Keratinocyte (primary cell): ENCODE measurements at regions not wholly inside any gene's neighbourhood (a gene's known extent, or its start where the extent isn't known, plus 50 kb on each side); places are given as distances from the start of the nearest gene placed in this dataset.

Experiments
- DNase-seq: peaks from one replicate; pipeline ENCODE4 v3.0.0-alpha.2; 2011; ENCODE audit warnings: low read depth, missing footprints, low spot score
- FAIRE-seq: peaks from 2 replicates; lab custom pipeline; 2011; peaks lifted over from hg19 to GRCh38; lab: Jason Lieb, UNC
- H2AFZ ChIP-seq: 2 replicates; pipeline ENCODE4 v1.6.0; 2012; ENCODE audit warnings: low read length, control low read depth, inconsistent platforms; ENCODE audit not compliant: control insufficient read depth
- H3K27ac ChIP-seq: 2 replicates; pipeline ENCODE4 v1.5.1; 2011; ENCODE audit warnings: low read length; ENCODE audit not compliant: control insufficient read depth, insufficient read depth
- H3K27me3 ChIP-seq: 3 replicates; pipeline ENCODE4 v1.6.0; 2011; ENCODE audit warnings: low read length; ENCODE audit not compliant: control insufficient read depth, insufficient read depth; ENCODE audit errors: extremely low read depth
- H3K36me3 ChIP-seq, 2 experiments: 2 replicates in 1 of 2; 3 replicates in 1 of 2; pipeline ENCODE4 v1.5.1; 2011; ENCODE audit warnings: low read length in 2 of 2, mild to moderate bottlenecking in 1 of 2; ENCODE audit not compliant: control insufficient read depth in 2 of 2, insufficient read depth in 2 of 2; ENCODE audit errors: extremely low read depth in 1 of 2
- H3K4me1 ChIP-seq: 3 replicates; pipeline ENCODE4 v1.5.1; 2011; ENCODE audit warnings: low read length; ENCODE audit not compliant: control insufficient read depth, insufficient read depth; ENCODE audit errors: extremely low read depth
- H3K4me2 ChIP-seq: 3 replicates; pipeline ENCODE4 v1.6.0; 2011; ENCODE audit warnings: low read depth, low read length; ENCODE audit not compliant: control insufficient read depth, insufficient read depth; ENCODE audit errors: extremely low read depth
- H3K4me3 ChIP-seq, 3 experiments: fragments of 200-600 bp in 1 of 3; sonication (generic) in 1 of 3; 2 replicates in 2 of 3; 3 replicates in 1 of 3; pipeline ENCODE4 v1.5.1; 2011 to 2016; ENCODE audit warnings: low read length in 3 of 3, mild to moderate bottlenecking in 3 of 3, control low read depth in 2 of 3, inconsistent platforms in 1 of 3, low read depth in 1 of 3, mixed read lengths in 1 of 3, mixed run types in 1 of 3, moderate library complexity in 1 of 3; ENCODE audit not compliant: control insufficient read depth in 2 of 3, insufficient read depth in 2 of 3; ENCODE audit errors: extremely low read depth in 1 of 3
- H3K79me2 ChIP-seq: 2 replicates; pipeline ENCODE4 v1.6.0; 2012; ENCODE audit warnings: low read length; ENCODE audit not compliant: control insufficient read depth, insufficient read depth
- H3K9ac ChIP-seq: 3 replicates; pipeline ENCODE4 v1.6.0; 2011; ENCODE audit warnings: low read length; ENCODE audit not compliant: control insufficient read depth, insufficient read depth; ENCODE audit errors: extremely low read depth
- H3K9me1 ChIP-seq: 3 replicates; pipeline ENCODE4 v1.6.0; 2011; ENCODE audit warnings: low read length; ENCODE audit not compliant: control insufficient read depth, insufficient read depth; ENCODE audit errors: extremely low read depth
- H3K9me3 ChIP-seq: 2 replicates; pipeline ENCODE4 v1.5.1; 2012; ENCODE audit warnings: low read depth, low read length; ENCODE audit not compliant: control insufficient read depth
- H4K20me1 ChIP-seq: 3 replicates; pipeline ENCODE4 v1.6.0; 2011; ENCODE audit warnings: low read length; ENCODE audit not compliant: control insufficient read depth, insufficient read depth; ENCODE audit errors: extremely low read depth
- CTCF ChIP-seq, 3 experiments: IDR thresholded peaks in 1 of 3; conservative IDR thresholded peaks in 1 of 3; optimal IDR thresholded peaks in 1 of 3; 2 replicates in 2 of 3; 3 replicates in 1 of 3; pipeline versions ENCODE3 to v1.5.1; 2011; ENCODE audit warnings: low read length in 3 of 3, mild to moderate bottlenecking in 3 of 3, moderate library complexity in 2 of 3, control low read depth in 1 of 3, inconsistent platforms in 1 of 3; ENCODE audit not compliant: insufficient read depth in 2 of 3; ENCODE audit errors: extremely low read depth in 1 of 3
- EZH2 ChIP-seq: IDR thresholded peaks from one replicate; pipeline ENCODE4 v1.6.1; 2012; ENCODE audit warnings: inconsistent platforms, mild to moderate bottlenecking, low read length, moderate library complexity
- dilution Hi-C: fragments of 300-500 bp; cut with MboI; formaldehyde crosslinking; loops from one replicate; pipeline ENCODE4 v1.7.0; 2020; ENCODE audit warnings: low sequenced_read_pairs; ENCODE audit not compliant: extremely low pct_ligation_motif_present

GRCh38 chr12:78275886-78276285 is 445.2 kb downstream of the NAV3 start:
- Histone ChIP-seq H3K4me2 (no peak overlapping the region), H3K9me1 (no peaks in the 10 kb centered on the region), H3K4me3 (no peak overlapping the region), H3K4me1 (no peaks in the 10 kb centered on the region), H4K20me1 (no peaks in the 10 kb centered on the region), H2AFZ (no peak overlapping the region), H3K27ac (no peak overlapping the region), H3K36me3 (no peaks in the 10 kb centered on the region), H3K9ac (no peak overlapping the region), H3K9me3 (no peaks in the 10 kb centered on the region), H3K27me3 (no peaks in the 10 kb centered on the region), H3K79me2 (no peaks in the 10 kb centered on the region)
- dilution Hi-C loops, result no loop called here
- DNase-seq (no peak), FAIRE-seq (no peak)
- TF ChIP-seq EZH2 (no peak), CTCF (optimal IDR thresholded peaks at IDR 0.05 in 1 of 3, IDR thresholded peaks at IDR 0.05 in 1 of 3, conservative IDR thresholded peaks at IDR 0.05 in 1 of 3; ENCODE audit: extremely low read depth in 1 of 3, insufficient read depth in 2 of 3, low read length in 3 of 3) (no peak)

DNA sequence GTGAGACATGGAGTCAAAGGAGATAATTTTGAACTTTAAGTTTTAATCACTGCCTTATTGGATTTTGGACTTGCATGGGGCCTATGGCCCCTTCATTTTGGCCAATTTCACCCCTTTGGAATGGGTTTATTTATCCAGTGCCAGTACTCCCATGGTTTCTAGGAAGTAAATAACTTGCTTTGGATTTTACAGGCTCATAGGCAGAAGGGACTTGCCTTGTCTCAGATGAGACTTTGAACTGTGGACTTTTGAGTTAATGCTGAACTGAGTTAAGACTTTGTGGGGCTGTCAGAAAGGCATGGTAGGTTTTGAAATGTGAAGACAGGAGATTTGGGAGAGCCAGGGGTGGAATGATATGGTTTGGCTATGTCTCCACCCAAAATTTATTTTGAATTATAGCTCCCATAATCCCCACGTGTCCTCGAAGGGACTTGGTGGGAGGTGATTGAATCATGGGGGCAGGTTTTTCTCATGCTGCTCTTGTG is 448.1 kb downstream of the NAV3 start:
- H3K27me3 ChIP-seq, result no peaks in the 10 kb centered on the region
- no peaks in the 10 kb centered on the region for H3K9me1 ChIP-seq
- H3K79me2 ChIP-seq, result no peaks in the 10 kb centered on the region
- H3K4me3 ChIP-seq, result no peak overlapping the region
- H3K36me3 ChIP-seq, result no peaks in the 10 kb centered on the region
- DNase-seq, result no peak
- no peak overlapping the region for H3K27ac ChIP-seq
- H3K4me1 ChIP-seq, result no peaks in the 10 kb centered on the region
- no peak overlapping the region for H3K9ac ChIP-seq
- FAIRE-seq, result no peak
- no peak overlapping the region for H3K4me2 ChIP-seq
- no peaks in the 10 kb centered on the region for H4K20me1 ChIP-seq
- dilution Hi-C loops, result no loop called here
- no peaks in the 10 kb centered on the region for H3K9me3 ChIP-seq
- H2AFZ ChIP-seq, result no peak overlapping the region
- TF ChIP-seq CTCF (optimal IDR thresholded peaks at IDR 0.05 in 1 of 3, IDR thresholded peaks at IDR 0.05 in 1 of 3, conservative IDR thresholded peaks at IDR 0.05 in 1 of 3; ENCODE audit: extremely low read depth in 1 of 3, insufficient read depth in 2 of 3, low read length in 3 of 3) (no peak), EZH2 (no peak)
